ENCODE measurements at regions not wholly inside any gene's neighbourhood (a gene's known extent, or its start where the extent isn't known, plus 50 kb on each side); places are given as distances from the start of the nearest gene placed in this dataset.

- Histone ChIP-seq H3K4me1 (no peaks in the 10 kb centered on the region), H3K27ac (no peak overlapping the region), H3K36me3 (no peaks in the 10 kb centered on the region), H3K4me3 (no peak overlapping the region), H3K27me3 (peaks cover 11% of the 10 kb centered on the region), H3K9me3 (no peaks in the 10 kb centered on the region)
- TF ChIP-seq POLR2A (IDR thresholded peaks at IDR 0.05): no peak
- TF ChIP-seq EP300 (IDR thresholded peaks at IDR 0.05): no peak
- no peak for TF ChIP-seq POLR2AphosphoS5 (IDR thresholded peaks at IDR 0.05)
- TF ChIP-seq CTCF (IDR thresholded peaks at IDR 0.05): no peak
- no peak for DNase-seq (ENCODE audit: low spot score in 2 of 2)
- 82% methylated on average over 8 of the region's 8 CpGs for WGBS
These were observed 207.0 kb upstream of the PPP2R2D start for GRCh38 chr10:131693766-131694165.

- Histone ChIP-seq H3K9me3 (no peaks in the 10 kb centered on the region), H3K36me3 (no peaks in the 10 kb centered on the region), H3K4me1 (no peaks in the 10 kb centered on the region), H3K27me3 (peaks cover 14% of the 10 kb centered on the region), H3K27ac (no peak overlapping the region), H3K4me3 (no peak overlapping the region)
- peak in 1 of 2 donors; percentile 43 for DNase-seq (ENCODE audit: low spot score in 2 of 2)
- no peak for TF ChIP-seq EP300 (IDR thresholded peaks at IDR 0.05)
- no peak for TF ChIP-seq POLR2AphosphoS5 (IDR thresholded peaks at IDR 0.05)
- TF ChIP-seq POLR2A (IDR thresholded peaks at IDR 0.05): no peak
- no peak for TF ChIP-seq CTCF (IDR thresholded peaks at IDR 0.05)
- 84% methylated on average over 6 of the region's 11 CpGs for WGBS
These were observed 206.5 kb upstream of the PPP2R2D start for GRCh38 chr10:131694168-131694780.

GRCh38 chr10:131694781-131695495, 205.9 kb upstream of the PPP2R2D start:
- no peaks in the 10 kb centered on the region for H3K36me3 ChIP-seq
- H3K27me3 ChIP-seq: peaks cover 15% of the 10 kb centered on the region
- 78% methylated on average over 6 of the region's 11 CpGs for WGBS
- peak in 1 of 2 donors; percentile 66 for DNase-seq (ENCODE audit: low spot score in 2 of 2)
- H3K4me3 ChIP-seq: no peak overlapping the region
- no peak overlapping the region for H3K27ac ChIP-seq
- TF ChIP-seq POLR2A (IDR thresholded peaks at IDR 0.05): no peak
- no peak for TF ChIP-seq CTCF (IDR thresholded peaks at IDR 0.05)
- H3K9me3 ChIP-seq: no peaks in the 10 kb centered on the region
- H3K4me1 ChIP-seq: no peaks in the 10 kb centered on the region

- peak in 1 of 2 donors; percentile 64 for DNase-seq (ENCODE audit: low spot score in 2 of 2)
- no peaks in the 10 kb centered on the region for H3K36me3 ChIP-seq
- TF ChIP-seq POLR2A (IDR thresholded peaks at IDR 0.05) (no peak), EP300 (IDR thresholded peaks at IDR 0.05) (no peak), CTCF (IDR thresholded peaks at IDR 0.05) (no peak), POLR2AphosphoS5 (IDR thresholded peaks at IDR 0.05) (no peak)
- H3K9me3 ChIP-seq: no peaks in the 10 kb centered on the region
- WGBS: 82% methylated on average over 10 of the region's 23 CpGs
- H3K4me3 ChIP-seq: no peak overlapping the region
- no peak overlapping the region for H3K27ac ChIP-seq
- H3K4me1 ChIP-seq: no peaks in the 10 kb centered on the region
- peaks cover 22% of the 10 kb centered on the region for H3K27me3 ChIP-seq
These were observed 205.2 kb upstream of the PPP2R2D start for GRCh38 chr10:131695496-131696165.

- H3K36me3 ChIP-seq: no peaks in the 10 kb centered on the region
- H3K4me3 ChIP-seq: no peak overlapping the region
- DNase-seq (ENCODE audit: low spot score in 2 of 2): peak in 1 of 2 donors; percentile 63
- TF ChIP-seq POLR2AphosphoS5 (IDR thresholded peaks at IDR 0.05) (no peak), POLR2A (IDR thresholded peaks at IDR 0.05) (no peak), CTCF (IDR thresholded peaks at IDR 0.05) (no peak), EP300 (IDR thresholded peaks at IDR 0.05) (no peak)
- WGBS: 67% methylated on average over 21 of the region's 21 CpGs
- H3K4me1 ChIP-seq: no peaks in the 10 kb centered on the region
- H3K27me3 ChIP-seq: peaks cover 28% of the 10 kb centered on the region
- no peak overlapping the region for H3K27ac ChIP-seq
- H3K9me3 ChIP-seq: no peaks in the 10 kb centered on the region
These were observed 203.2 kb upstream of the PPP2R2D start for GRCh38 chr10:131697476-131698128.

Measured in suprapubic skin (tissue), 4 donors.